HG02981 (cell line): ENCODE measurements at regions not wholly inside any gene's neighbourhood (a gene's known extent, or its start where the extent isn't known, plus 50 kb on each side); places are given as distances from the start of the nearest gene placed in this dataset.

Experiments
- ATAC-seq: cut with Tn5 transposase; IDR thresholded peaks from one replicate; pipeline ENCODE4 v1.9.1; 2021; ENCODE audit warnings: mild to moderate bottlenecking, moderate library complexity; ENCODE audit not compliant: unreplicated experiment

DNA sequence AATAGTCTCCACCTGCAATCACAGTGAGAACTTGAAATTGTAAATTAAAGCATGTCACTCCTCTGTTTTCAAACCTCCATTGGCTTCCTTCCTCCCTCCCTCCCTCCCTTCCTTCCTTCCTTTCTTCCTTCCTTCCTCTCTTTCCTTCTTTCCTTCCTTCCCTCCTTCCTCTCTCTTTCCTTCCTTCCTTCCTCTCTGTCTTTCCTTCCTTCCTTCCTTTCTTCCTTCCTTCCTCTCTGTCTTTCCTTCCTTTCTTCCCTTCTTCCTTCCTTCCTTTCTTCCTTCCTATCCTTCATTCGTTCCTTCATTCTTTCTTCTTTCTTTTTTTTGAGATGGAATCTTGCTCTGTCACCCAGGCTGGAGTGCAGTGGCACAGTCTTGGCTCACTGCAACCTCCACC lies 595.0 kb upstream of the ZNF608 start:
- no peak for ATAC-seq

DNA sequence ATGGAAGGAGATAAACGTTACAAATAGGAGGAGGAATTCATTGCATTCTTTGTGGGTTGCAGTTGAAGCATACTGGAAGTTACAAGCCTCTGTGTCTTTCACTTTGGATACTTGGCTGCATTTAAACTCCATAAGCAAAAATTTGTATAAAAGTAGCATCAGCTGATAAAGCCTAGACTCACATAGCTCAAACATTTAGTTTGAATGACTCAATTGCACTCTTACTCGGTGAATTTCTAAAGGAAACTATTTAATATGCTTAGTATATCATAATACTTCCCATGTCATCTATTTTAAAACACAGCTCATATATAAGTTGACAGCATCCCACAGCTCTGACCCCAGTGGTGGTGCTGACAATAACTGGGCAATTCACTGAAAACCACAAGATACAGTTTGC lies 596.6 kb upstream of the ZNF608 start:
- no peak for ATAC-seq

DNA sequence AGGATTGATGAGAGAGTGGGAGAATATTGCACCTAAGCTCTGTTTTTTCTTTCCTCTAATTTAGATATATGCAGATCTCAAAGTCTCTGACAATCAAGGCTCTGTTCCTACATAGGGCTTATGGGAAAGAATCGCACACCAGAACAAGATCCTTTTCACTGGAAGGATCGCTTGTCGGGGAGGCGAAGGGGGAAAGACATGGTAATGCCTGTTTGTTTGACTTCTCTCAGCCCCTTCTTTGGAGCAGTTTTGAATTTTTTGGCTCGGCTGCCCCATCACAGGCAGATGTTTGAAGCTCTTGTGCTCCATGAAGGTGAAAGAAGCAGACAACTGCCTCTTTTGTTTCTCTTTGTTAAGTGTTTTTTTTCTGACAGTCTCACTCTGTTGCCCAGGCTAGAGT lies 599.9 kb upstream of the ZNF608 start:
- no peak for ATAC-seq

DNA sequence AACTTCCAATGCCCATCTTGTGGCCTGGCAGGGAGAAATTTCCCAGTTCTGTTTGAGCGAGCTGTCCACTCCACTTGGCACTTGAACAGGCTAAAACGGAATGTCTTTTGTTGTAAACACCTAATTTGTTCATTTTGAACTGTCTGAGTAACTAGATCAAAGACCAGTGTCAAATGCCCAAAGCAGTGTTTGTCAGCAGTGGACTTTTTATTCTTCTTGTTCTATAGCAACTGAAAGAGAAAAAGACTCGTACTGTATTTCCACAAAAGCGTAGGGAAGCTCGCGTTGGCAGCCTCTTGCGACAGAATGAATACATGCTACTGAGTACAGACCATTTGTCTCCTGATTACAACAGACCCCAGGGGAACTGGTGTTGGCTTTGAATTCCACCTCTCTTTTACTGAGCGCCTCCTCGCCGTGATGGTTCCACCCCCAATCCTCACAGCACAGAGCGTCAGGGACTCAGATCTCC lies 601.8 kb upstream of the ZNF608 start:
- ATAC-seq, result no peak

DNA sequence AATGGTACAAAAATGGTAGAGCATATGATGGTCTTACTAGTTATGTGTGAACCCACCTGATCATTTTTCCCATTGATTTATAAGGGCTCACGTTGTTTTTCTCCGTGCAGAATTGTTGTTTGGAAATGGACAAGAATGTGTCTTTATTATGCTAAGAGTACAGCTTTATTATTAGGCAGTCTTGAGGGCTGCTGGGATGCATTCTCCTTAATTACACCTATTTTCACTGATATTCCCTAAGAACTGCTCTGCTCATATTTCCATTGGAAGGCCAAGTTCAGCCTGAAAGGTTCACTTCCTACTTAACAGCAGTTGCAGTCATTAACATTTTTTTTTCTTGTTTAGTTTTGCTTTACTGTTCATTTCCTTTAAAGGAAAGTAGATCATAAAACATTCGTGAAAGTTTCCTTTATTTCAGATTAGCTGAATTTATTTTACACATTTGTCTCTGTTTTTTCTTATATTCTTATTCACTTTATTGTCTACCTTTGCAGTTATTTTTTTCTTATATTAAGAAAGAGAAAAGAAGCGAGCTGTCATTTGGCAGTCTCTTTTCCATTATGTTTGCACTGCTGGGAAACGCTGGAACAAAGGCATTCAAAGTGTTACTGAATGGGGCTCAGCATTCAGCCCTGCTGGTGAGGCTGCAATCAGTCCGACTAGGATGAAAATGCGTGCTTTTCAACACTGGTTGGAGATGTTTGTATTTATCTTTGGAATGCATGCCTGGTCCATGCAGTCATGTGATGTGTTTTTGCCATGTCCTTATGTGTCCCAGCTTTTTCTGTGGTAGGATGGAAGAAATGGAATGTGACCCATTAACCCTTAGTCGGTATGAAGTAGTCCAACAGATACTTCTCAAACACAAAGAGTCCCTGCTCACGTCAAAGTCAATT lies 602.7 kb upstream of the ZNF608 start:
- no peak for ATAC-seq

DNA sequence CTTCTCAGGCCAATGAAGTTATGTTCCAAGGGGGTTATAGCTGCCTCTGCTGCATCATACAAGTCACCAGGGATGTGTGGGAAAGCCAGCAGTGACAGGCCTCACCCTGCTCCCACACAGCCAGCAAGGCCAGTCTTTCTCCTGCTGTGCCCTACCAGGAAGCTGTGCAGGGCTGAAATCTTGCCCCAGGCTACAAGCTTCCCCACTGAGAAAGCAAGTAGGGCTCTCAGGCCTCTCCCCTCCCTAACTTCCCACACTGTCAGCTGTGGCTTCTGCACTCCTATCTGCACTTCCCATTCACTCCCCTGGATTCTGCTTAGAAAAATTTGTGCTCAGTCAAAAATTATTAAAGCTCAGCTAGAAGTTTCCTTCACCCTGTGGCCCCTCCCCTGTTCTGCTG lies 611.2 kb upstream of the ZNF608 start:
- ATAC-seq, result no peak

DNA sequence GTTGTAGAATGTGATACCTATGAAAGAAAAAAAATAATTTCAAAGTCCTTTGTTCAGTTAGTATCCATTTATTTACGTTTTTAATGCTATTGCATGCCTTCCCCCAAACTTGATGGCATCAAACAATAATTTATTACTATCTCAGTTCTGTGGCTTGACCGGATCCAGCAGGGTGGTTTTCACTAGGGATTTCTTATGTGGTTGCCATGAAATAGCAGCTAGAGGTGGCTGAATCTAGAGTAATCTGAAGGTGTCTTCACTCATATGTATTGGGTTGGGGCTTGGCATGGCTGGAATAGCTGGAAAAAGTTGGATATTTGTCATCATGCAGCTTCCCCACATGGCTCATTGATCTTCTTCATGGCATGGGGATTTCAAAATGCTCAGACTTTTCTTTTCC lies 619.3 kb upstream of the ZNF608 start:
- ATAC-seq, result no peak

DNA sequence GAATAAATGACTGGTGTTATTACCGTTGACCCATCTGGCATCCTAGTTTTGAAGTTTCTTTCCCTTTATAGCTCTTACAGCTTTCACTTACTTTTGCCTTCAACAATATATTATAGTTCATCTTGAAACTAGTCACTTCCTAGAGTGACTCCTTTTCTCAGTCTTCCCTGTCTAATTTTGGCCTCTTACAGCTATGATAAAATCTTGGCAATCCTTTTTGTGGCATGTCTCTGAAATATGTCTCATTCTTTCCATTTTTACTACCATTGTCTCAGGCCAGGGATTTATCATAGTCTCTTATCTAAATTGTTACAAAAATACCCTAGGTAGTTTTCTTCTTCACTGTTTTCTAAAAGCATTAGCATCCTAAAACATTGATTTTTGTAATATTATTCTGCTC lies 621.3 kb upstream of the ZNF608 start:
- no peak for ATAC-seq

DNA sequence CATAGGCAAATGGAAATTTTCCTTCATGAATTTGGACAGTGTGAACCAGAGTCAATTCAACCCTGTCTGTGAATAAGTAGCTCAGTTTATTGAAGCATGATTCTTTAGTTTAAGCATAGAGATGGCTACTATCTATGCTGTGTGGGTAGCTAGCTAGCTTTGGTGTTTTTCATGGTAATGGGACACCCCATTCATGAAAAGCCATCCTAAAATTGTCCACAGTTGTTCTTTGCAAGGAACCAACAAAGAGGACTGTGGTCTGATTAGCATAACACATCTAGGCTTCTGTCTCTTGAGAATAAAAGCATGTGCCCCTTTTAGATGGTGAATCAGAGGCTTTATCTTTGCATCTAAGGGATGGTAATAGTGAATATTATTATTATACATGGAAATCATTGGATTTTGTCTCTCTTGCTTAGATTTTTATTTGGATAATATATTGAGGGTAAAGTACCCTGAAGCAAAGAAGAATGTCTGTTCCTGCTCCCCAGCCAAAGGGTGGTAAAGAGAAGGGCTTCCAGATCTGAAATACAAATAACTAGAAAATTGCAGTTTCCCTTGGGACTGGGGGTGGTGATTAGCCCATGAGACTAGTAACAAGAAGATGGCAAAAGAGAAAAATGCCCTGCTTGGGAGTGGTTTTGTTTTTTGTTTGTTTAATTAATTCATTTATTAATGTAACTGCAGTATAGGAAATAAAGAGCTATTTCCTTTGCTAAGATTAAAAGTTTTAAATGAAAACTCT lies 624.2 kb upstream of the ZNF608 start:
- no peak for ATAC-seq

DNA sequence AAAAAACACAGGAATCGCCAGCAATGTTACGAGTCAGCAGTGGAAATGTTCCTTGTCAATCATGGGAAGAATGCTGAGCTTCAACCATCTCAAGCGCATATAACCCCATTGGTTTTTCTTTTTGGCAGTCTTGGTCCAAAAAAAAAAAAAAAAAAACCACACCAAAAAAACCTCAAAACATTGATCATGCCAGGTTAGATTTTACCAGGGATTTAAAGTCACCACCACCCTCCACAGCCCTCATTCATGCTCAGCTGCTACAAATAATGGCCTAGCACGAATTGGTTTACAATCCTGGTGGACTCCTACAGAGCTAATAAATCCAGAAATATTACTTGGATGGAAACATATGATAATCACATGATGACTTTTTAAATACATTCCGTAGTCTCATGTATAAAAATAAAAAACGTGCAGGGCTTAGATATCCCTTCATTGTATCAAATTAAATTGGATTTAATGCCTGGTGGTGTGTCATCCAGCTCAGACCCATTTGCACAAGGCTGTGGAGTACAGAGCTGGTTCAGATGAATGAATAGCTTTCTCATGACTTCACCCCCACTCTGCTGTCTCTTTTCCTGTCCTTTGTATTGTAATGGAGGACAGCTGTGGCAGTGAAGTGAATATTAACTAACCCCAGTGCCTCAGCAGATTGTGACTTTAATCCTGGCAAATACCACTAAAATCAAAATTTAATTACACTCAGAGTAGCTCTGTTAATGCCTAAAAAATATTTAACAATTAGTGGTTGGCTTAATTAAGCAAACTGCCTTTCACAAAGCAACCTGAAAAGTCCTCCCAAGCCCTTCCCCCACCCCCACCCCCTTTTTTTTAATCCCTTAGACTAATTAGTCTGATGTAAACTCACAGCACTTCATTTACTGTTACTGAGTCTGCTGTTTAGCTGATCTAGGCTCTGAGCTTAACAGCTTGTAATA lies 626.5 kb upstream of the ZNF608 start:
- no peak for ATAC-seq

DNA sequence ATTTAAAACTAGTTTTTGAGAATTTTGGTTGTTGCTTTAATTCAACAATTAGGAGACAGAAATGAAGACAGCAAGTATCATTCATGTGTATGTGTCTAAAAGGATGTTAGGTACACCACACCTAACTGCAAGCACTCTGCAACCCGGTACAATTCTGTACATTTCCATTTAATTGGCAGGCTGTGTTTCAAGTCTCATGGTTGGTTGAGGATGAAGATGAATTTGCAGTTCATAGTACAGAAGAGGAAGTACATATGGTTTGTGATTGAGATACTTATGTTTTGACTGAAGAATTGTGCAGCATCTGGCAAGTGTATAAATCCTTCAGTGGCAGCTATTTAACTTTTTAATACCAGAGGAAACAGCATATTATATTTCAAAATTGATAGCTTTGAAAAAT lies 628.7 kb upstream of the ZNF608 start:
- ATAC-seq, result no peak

DNA sequence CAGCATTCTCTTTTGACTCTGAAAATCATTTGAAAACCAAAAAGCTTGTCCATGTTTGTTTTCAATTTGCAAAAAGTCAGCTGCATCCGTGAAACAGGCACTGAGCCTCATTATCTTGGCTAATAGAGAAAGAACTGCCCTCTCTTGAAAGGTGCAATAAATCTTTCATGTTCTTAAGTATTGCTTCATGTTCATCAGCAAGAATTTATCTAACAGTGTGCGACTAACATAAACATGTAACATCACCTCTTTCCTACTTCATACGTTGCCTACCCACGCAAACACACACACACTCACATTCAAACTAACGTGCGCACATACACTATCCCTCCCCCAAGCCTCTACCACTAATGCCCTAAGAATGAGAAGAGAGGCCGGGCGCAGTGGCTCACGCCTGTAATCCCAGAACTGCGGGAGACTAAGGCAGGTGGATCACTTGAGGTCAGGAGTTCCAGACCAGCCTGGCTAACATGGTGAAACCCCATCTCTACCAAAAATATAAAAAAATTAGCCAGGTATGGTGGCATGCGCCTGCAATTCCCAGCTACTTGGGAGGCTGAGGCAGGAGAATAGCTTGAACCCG lies 629.7 kb upstream of the ZNF608 start:
- no peak for ATAC-seq

DNA sequence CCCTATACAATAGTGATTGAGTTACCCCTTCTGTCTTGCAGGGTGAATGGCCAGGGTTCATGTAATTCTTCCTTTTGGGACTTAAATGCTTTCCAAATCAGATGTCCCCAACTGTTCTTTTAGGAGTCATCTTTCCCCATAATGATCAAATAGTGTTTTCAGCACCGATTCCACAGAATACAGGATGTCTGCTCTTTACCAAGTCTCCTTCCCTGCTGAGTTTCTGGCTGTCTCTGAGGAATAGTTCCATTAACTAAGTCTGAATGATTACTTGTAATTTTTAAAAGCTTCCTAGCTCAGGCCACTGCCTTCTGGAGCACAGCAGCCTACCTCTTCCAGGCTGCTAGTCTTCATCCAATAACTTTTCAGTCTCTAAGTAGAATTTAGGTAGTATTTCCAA lies 630.7 kb upstream of the ZNF608 start:
- no peak for ATAC-seq

DNA sequence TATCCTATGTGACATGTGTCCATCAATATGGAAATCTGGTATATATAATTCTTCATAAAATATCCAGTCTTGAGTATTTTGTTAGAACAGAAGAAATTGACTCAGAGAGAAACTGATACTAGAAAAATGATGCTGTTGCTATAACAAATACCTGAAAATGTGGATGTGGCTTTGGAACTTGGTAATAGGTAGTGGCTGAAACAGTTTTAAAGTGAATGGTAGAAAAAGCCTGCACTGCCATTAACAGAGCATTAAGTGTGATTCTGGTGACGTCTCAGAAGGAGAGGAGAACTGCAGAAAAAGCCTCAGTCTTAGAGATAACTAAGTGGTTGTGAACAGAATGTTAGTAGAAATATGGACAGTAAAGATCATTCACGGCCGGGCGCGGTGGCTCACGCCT lies 634.9 kb upstream of the ZNF608 start:
- ATAC-seq, result no peak

DNA sequence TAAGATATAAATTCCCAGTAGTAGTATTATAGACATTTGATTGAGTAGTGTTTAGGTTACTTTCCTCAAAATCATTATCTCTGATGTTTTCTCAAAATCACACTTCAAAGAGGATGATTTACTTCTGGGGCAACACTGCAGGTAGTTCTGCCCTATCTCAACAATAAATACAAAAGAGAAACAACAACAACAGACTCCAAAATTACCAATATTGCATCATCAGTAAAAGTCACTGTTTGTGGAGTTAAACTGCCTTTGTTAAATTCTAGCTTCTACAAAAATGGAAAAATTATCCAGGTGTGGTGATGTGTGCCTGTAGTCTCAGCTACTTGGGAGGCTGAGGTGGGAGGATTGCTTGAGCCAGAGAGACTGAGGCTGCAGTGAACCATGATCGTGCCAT lies 637.6 kb upstream of the ZNF608 start:
- ATAC-seq, result no peak

DNA sequence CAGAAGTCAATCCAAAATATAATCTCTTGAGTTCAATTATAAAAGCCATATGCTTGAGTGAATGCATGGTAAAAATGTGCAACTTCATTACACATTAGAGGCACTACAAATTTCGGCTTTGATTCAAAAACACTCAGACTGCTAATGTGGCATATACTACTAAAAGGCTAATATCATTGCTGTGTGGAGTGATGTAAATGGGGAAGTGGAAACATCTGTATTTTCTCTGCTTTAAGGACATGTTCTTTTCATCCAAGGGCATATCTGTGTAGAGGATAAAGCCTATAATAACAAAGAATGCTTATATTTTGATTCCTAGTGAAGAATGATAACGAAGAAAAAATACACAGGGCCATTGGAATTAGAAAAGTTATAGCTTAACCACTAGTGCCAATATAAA lies 643.9 kb upstream of the ZNF608 start:
- no peak for ATAC-seq

DNA sequence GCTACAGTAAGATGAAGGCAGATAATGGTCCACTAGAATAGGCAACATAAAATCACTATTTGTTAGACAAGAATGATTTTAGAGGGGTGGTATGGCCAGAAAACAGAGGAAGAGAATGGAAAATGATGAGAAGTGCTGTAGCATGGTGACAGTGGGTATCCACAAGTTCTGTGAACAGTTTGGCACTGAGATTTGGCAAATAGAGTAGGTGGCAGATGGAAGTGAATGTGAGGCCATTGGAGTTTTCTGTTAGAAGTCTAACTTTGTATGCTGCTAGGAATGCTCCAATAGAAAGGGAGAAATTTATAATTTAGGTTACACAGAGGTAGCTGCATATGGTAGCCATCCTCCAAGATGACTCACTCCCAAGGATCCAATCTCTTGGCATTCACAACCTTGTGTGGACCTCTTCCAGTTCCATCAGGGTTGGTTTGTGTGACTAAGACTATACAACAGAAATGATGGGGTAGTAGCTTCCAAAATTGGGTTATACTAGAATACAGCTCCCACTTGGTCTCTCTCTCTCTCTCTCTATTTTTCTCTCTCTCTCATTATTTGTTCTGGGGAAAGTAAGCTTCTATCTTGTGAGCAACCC lies 646.9 kb upstream of the ZNF608 start:
- ATAC-seq, result no peak

DNA sequence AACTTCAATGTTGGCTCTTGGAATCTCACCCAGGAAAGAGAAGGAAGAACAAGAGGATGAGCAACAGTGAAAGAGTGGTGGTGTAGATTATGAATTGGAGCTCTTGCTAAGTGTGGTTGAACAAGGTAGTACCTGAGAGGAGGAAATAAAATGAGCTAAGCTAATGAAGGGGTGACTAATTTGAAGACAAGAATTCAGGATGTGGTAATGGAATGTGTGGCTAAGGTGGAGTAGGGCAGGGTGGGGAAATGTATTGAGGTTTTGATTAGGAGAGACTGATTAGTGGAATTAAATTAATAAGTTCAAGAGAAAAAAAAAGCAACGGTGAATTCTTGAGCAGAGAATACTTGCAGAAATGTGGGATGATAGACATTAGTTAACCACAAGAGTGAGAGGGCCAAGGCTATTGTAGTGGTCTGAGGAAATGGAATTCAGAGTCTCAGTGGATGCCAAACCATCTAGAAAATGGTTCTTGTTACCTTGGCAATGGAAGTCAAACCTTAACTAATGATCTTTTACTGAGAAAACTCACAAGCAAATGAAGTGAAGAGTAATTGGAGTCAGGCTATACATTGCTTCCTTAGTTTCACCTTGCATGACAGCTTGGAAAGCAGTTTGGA lies 648.3 kb upstream of the ZNF608 start:
- ATAC-seq, result no peak

DNA sequence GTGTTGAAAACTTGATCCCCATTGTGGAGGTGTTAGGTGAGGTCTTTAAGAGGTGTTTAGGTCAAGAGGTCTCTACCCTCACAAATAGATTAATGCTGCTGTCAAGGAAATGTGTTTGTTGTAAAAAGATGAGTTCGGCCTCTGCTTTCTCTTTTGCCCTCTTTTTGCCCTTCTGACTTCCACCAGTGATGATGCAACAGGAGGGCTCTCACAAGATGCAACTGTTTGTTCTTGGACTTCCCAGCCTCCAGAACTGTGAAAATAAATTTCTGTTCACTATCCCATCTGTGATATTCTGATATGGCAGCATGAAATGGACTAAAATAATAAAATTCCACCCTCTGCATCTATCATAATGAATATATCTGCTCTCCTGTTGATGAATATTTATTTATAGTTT lies 650.0 kb upstream of the ZNF608 start:
- ATAC-seq, result no peak

DNA sequence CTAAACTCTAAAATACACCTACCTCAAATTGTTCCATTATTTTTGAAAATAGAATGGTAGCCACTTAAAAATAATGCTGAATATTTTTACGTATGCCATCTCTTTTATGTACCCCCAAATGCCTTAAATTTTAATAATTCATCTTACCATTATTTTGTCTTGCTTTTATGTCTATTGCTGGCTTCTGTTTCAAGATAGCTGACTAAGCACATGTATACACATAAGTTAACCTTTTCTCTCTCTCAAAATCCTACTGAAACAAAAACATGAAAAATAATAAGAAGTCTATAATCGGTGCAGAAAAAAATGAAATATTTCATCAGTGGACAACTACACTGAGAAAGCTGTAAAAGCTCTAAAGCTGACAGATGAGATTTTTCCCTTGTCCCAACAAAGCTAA lies 652.0 kb upstream of the ZNF608 start:
- ATAC-seq, result no peak
